ENCODE measurements at regions not wholly inside any gene's neighbourhood (a gene's known extent, or its start where the extent isn't known, plus 50 kb on each side); places are given as distances from the start of the nearest gene placed in this dataset.

GRCh38 chr3:118354556-118354955 lies 680.1 kb downstream of the IGSF11 start:
- DNase-seq (ENCODE audit: low spot score in 2 of 2) (no peak), FAIRE-seq (no peak)

- no peak for FAIRE-seq
- DNase-seq (ENCODE audit: low spot score in 2 of 2) = no peak
These were observed 664.7 kb downstream of the IGSF11 start for GRCh38 chr3:118369892-118370491.

GRCh38 chr3:118380576-118380975 lies 654.1 kb downstream of the IGSF11 start:
- FAIRE-seq = no peak

GRCh38 chr3:118396491-118396890 lies 638.2 kb downstream of the IGSF11 start:
- DNase-seq (ENCODE audit: low spot score in 2 of 2) (no peak), FAIRE-seq (no peak)

More at GRCh38 chr3:118380576-118380975, 654.1 kb downstream of the IGSF11 start:
- DNase-seq (ENCODE audit: low spot score in 2 of 2) = no peak

GRCh38 chr3:118400086-118400485 lies 634.6 kb downstream of the IGSF11 start:
- FAIRE-seq (no peak), DNase-seq (ENCODE audit: low spot score in 2 of 2) (no peak)

- DNase-seq (ENCODE audit: low spot score in 2 of 2) (no peak), FAIRE-seq (no peak)
These were observed 633.8 kb downstream of the IGSF11 start for GRCh38 chr3:118400886-118401285.

- DNase-seq (ENCODE audit: low spot score in 2 of 2) (no peak), FAIRE-seq (no peak)
These were observed 632.8 kb downstream of the IGSF11 start for GRCh38 chr3:118401887-118402286.

- FAIRE-seq (no peak), DNase-seq (ENCODE audit: low spot score in 2 of 2) (no peak)
These were observed 631.7 kb downstream of the IGSF11 start for GRCh38 chr3:118402971-118403370.

- DNase-seq (ENCODE audit: low spot score in 2 of 2) (no peak), FAIRE-seq (no peak)
These were observed 628.1 kb downstream of the IGSF11 start for GRCh38 chr3:118406562-118406961.

GRCh38 chr3:118408431-118408830 lies 626.2 kb downstream of the IGSF11 start:
- no peak for DNase-seq (ENCODE audit: low spot score in 2 of 2)
- FAIRE-seq = no peak

- FAIRE-seq (no peak), DNase-seq (ENCODE audit: low spot score in 2 of 2) (no peak)
These were observed 622.1 kb downstream of the IGSF11 start for GRCh38 chr3:118412503-118412902.

GRCh38 chr3:118425272-118425837 lies 609.3 kb downstream of the IGSF11 start:
- no peak for FAIRE-seq
- no peak for DNase-seq (ENCODE audit: low spot score in 2 of 2)

GRCh38 chr3:118433825-118434224 lies 600.8 kb downstream of the IGSF11 start:
- FAIRE-seq (no peak), DNase-seq (ENCODE audit: low spot score in 2 of 2) (no peak)

GRCh38 chr3:118435851-118436350 lies 598.7 kb downstream of the IGSF11 start:
- FAIRE-seq = no peak
- no peak for DNase-seq (ENCODE audit: low spot score in 2 of 2)

- DNase-seq (ENCODE audit: low spot score in 2 of 2) (no peak), FAIRE-seq (no peak)
These were observed 597.9 kb downstream of the IGSF11 start for GRCh38 chr3:118436697-118437262.

GRCh38 chr3:118445036-118445435 lies 589.6 kb downstream of the IGSF11 start:
- FAIRE-seq (no peak), DNase-seq (ENCODE audit: low spot score in 2 of 2) (no peak)

GRCh38 chr3:118447339-118447738 lies 587.3 kb downstream of the IGSF11 start:
- DNase-seq (ENCODE audit: low spot score in 2 of 2) = no peak
- FAIRE-seq = no peak

- no peak for DNase-seq (ENCODE audit: low spot score in 2 of 2)
- no peak for FAIRE-seq
These were observed 567.8 kb downstream of the IGSF11 start for GRCh38 chr3:118466795-118467330.

GRCh38 chr3:118468801-118469200 lies 565.8 kb downstream of the IGSF11 start:
- FAIRE-seq = no peak
- no peak for DNase-seq (ENCODE audit: low spot score in 2 of 2)

GRCh38 chr3:118472586-118472985 lies 562.1 kb downstream of the IGSF11 start:
- no peak for FAIRE-seq
- no peak for DNase-seq (ENCODE audit: low spot score in 2 of 2)

GRCh38 chr3:118473343-118473742 lies 561.3 kb downstream of the IGSF11 start:
- FAIRE-seq = no peak
- DNase-seq (ENCODE audit: low spot score in 2 of 2) = no peak

Measured in frontal cortex (tissue), 3 donors.